MCF 10A (cell line): ENCODE measurements at regions not wholly inside any gene's neighbourhood (a gene's known extent, or its start where the extent isn't known, plus 50 kb on each side); places are given as distances from the start of the nearest gene placed in this dataset.

Experiments
- BruUV-seq: library from RNA; stranded (reverse); fragments of 400-500 nt; replicated peaks from 2 replicates; lab custom pipeline; 2021; lab: Mats Ljungman, UMichigan
- CTCF ChIA-PET: fragments of 300-600 bp; sonication (Branson Sonifier 250); formaldehyde crosslinking; extraction: SDS; loops from one replicate; lab custom pipeline; 2021; ENCODE audit warnings: antibody characterized with exemption, inconsistent platforms; lab: Yijun Ruan, JAX
- POLR2A ChIA-PET: fragments of 300-600, 350-650 bp; sonication (Branson Sonifier 250); formaldehyde crosslinking; extraction: SDS; loops from one replicate; lab custom pipeline; 2020; ENCODE audit warnings: antibody characterized with exemption, inconsistent platforms; lab: Yijun Ruan, JAX
- DNase-seq: peaks from one replicate; pipeline ENCODE4 v3.0.0-alpha.2; 2018; ENCODE audit not compliant: unreplicated experiment
- H3K27ac Mint-ChIP-seq: one replicate; pipeline ENCODE4 v1.8.0; 2022; ENCODE audit warnings: mild to moderate bottlenecking, low read depth, mixed read lengths; ENCODE audit not compliant: unreplicated experiment
- H3K27me3 Mint-ChIP-seq: one replicate; pipeline ENCODE4 v1.8.0; 2022; ENCODE audit warnings: mixed read lengths; ENCODE audit not compliant: insufficient read depth, unreplicated experiment
- H3K36me3 Mint-ChIP-seq: one replicate; pipeline ENCODE4 v1.8.0; 2022; ENCODE audit warnings: mild to moderate bottlenecking, moderate library complexity, mixed read lengths; ENCODE audit not compliant: insufficient read depth, unreplicated experiment
- H3K4me1 Mint-ChIP-seq: one replicate; pipeline ENCODE4 v1.8.0; 2022; ENCODE audit warnings: mixed read lengths; ENCODE audit not compliant: insufficient read depth, unreplicated experiment
- H3K4me3 Mint-ChIP-seq: one replicate; pipeline ENCODE4 v1.8.0; 2022; ENCODE audit warnings: mild to moderate bottlenecking, moderate library complexity, mixed read lengths; ENCODE audit not compliant: unreplicated experiment
- H3K9me3 Mint-ChIP-seq: one replicate; pipeline ENCODE4 v1.8.0; 2022; ENCODE audit warnings: mixed read lengths; ENCODE audit not compliant: unreplicated experiment
- CTCF ChIP-seq: fragments of 200-600 bp; IDR thresholded peaks from one replicate; pipeline ENCODE4 v1.8.0; 2022; ENCODE audit warnings: antibody characterized with exemption, mild to moderate bottlenecking; ENCODE audit not compliant: unreplicated experiment
- intact Hi-C: fragments of 100-400 bp; cut with micrococcal nuclease; formaldehyde crosslinking; loops from 2 replicates; pipeline ENCODE4 v1.14.1; 2022

DNA sequence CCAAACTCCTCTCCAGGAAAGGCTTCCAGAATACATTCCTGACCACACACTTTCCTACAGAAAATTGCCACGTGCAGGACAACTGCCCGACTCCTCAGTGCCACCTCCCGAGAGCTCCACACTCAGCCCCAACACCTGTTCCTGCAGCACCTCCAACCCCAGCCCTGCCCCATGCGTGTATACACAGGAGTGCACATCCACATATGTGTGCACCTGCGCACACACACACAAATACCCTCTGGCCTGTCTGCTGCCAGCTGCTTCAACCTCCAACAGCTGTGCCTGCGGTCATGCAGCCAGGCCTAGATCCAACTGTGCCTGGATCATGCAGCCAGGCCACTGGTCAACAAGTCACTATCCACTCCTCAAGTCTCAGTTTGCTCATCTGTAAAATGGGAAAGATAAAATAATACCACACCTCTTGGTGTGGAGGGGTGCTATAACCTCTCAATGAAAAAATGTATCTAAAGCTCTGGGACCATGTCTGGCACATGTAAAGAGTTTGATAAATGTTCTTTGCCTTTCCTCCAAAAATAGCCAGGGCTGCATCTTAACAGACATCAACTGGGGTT lies 152.1 kb upstream of the ID2 start:
- peaks cover 9% of the 10 kb centered on the region for H3K9me3 Mint-ChIP-seq
- BruUV-seq, result no TSS peak
- H3K27ac Mint-ChIP-seq, result no peak overlapping the region
- DNase-seq, result no peak
- CTCF ChIA-PET, result no interaction called here
- no peaks in the 10 kb centered on the region for H3K4me1 Mint-ChIP-seq
- intact Hi-C loops, result loop anchor here (5.0 kb wide), 1 partner anchor 877 kb away; no protein-coding TSS in a partner anchor
- no peaks in the 10 kb centered on the region for H3K36me3 Mint-ChIP-seq
- no peak for TF ChIP-seq CTCF
- H3K4me3 Mint-ChIP-seq, result no peak overlapping the region
- H3K27me3 Mint-ChIP-seq, result no peaks in the 10 kb centered on the region
- POLR2A ChIA-PET, result no interaction called here

- Mint-ChIP-seq H3K9me3 (peaks cover 9% of the 10 kb centered on the region), H3K36me3 (no peaks in the 10 kb centered on the region), H3K4me1 (no peaks in the 10 kb centered on the region), H3K27ac (no peak overlapping the region), H3K27me3 (no peaks in the 10 kb centered on the region), H3K4me3 (no peak overlapping the region)
- CTCF ChIA-PET, result no interaction called here
- POLR2A ChIA-PET, result no interaction called here
- no TSS peak for BruUV-seq
- no peak for TF ChIP-seq CTCF
- intact Hi-C loops, result no loop called here
- no peak for DNase-seq
Observed at GRCh38 chr2:8531481-8531880, 150.4 kb upstream of the ID2 start.

- no peak overlapping the region for H3K4me3 Mint-ChIP-seq
- no peaks in the 10 kb centered on the region for H3K4me1 Mint-ChIP-seq
- H3K27ac Mint-ChIP-seq, result no peak overlapping the region
- CTCF ChIA-PET, result interaction anchor here (0.6 to 1.2 kb wide), 3 partner anchors 10 to 155 kb away, joined by 3 to 5 read pairs (median 3); no protein-coding TSS in a partner anchor
- no peaks in the 10 kb centered on the region for H3K27me3 Mint-ChIP-seq
- no peaks in the 10 kb centered on the region for H3K36me3 Mint-ChIP-seq
- no peak for TF ChIP-seq CTCF
- intact Hi-C loops, result no loop called here
- POLR2A ChIA-PET, result no interaction called here
- BruUV-seq, result no TSS peak
- peaks cover 9% of the 10 kb centered on the region for H3K9me3 Mint-ChIP-seq
- no peak for DNase-seq
Observed at GRCh38 chr2:8532438-8532837, 149.4 kb upstream of the ID2 start.

- no peak for TF ChIP-seq CTCF
- Mint-ChIP-seq H3K27ac (no peak overlapping the region), H3K36me3 (no peaks in the 10 kb centered on the region), H3K4me1 (no peaks in the 10 kb centered on the region), H3K9me3 (peaks cover 15% of the 10 kb centered on the region), H3K27me3 (no peaks in the 10 kb centered on the region), H3K4me3 (no peak overlapping the region)
- CTCF ChIA-PET, result no interaction called here
- BruUV-seq, result no TSS peak
- intact Hi-C loops, result no loop called here
- POLR2A ChIA-PET, result no interaction called here
- no peak for DNase-seq
Observed at GRCh38 chr2:8533923-8534322, 147.9 kb upstream of the ID2 start.
